Endothelial cell of umbilical vein (primary cell): ENCODE measurements at regions not wholly inside any gene's neighbourhood (a gene's known extent, or its start where the extent isn't known, plus 50 kb on each side); places are given as distances from the start of the nearest gene placed in this dataset.

Experiments
- BruUV-seq: library from RNA; stranded (reverse); fragments of 400-500 nt; replicated peaks from 2 replicates; lab custom pipeline; 2021; lab: Mats Ljungman, UMichigan
- CTCF ChIA-PET: fragments of 300-600, 350-600 bp; sonication (Branson Sonifier 250); formaldehyde crosslinking; loops from one replicate; lab custom pipeline; 2021; ENCODE audit warnings: antibody characterized with exemption, inconsistent platforms; lab: Charles Lee
- POLR2A ChIA-PET: fragments of 300-600, 350-600 bp; sonication (Branson Sonifier 250); formaldehyde crosslinking; loops from one replicate; lab custom pipeline; 2021; ENCODE audit warnings: antibody characterized with exemption, inconsistent platforms; lab: Charles Lee
- DNase-seq: peaks from one replicate; pipeline ENCODE4 v3.0.0-alpha.2; 2011; ENCODE audit warnings: low read depth, low spot score
- FAIRE-seq: peaks from 2 replicates; lab custom pipeline; 2011; peaks lifted over from hg19 to GRCh38; lab: Jason Lieb, UNC
- H2AFZ ChIP-seq: 2 replicates; pipeline ENCODE4 v1.6.0; 2012; ENCODE audit warnings: low read depth, low read length, control low read depth, inconsistent platforms
- H3K27ac ChIP-seq: 2 replicates; pipeline ENCODE4 v1.5.1; 2011; ENCODE audit warnings: low read depth, mild to moderate bottlenecking, control low read depth, low read length, moderate library complexity; ENCODE audit not compliant: insufficient read depth
- H3K27me3 ChIP-seq, 2 experiments: 2 replicates each; pipeline versions ENCODE4 v1.6.0 to v1.6.1; 2011; ENCODE audit warnings: low read length in 2 of 2, mixed read lengths in 1 of 2; ENCODE audit not compliant: control insufficient read depth in 2 of 2, insufficient read depth in 2 of 2
- H3K36me3 ChIP-seq, 2 experiments: 2 replicates in 1 of 2; 3 replicates in 1 of 2; pipeline ENCODE4 v1.5.1; 2011; ENCODE audit warnings: low read length in 2 of 2, mild to moderate bottlenecking in 1 of 2, moderate library complexity in 1 of 2; ENCODE audit not compliant: control insufficient read depth in 2 of 2, insufficient read depth in 2 of 2; ENCODE audit errors: extremely low read depth in 1 of 2
- H3K4me1 ChIP-seq: 3 replicates; pipeline ENCODE4 v1.5.1; 2011; ENCODE audit warnings: mild to moderate bottlenecking, low read length; ENCODE audit not compliant: control insufficient read depth, insufficient read depth; ENCODE audit errors: extremely low read depth
- H3K4me2 ChIP-seq: 2 replicates; pipeline ENCODE4 v1.6.1; 2011; ENCODE audit warnings: low read length, control low read depth, mixed read lengths; ENCODE audit not compliant: insufficient read depth
- H3K4me3 ChIP-seq, 3 experiments: fragments of 200-600 bp in 1 of 3; sonication (generic), shearing (Covaris generic) in 1 of 3; replicated peaks in 1 of 3; 2 replicates each; pipeline ENCODE4 v1.5.1; 2011 to 2016; ENCODE audit warnings: control low read depth in 3 of 3, low read length in 3 of 3, mild to moderate bottlenecking in 2 of 3, inconsistent platforms in 1 of 3, low read depth in 1 of 3, moderate library complexity in 1 of 3; ENCODE audit not compliant: insufficient read depth in 1 of 3
- H3K79me2 ChIP-seq: 2 replicates; pipeline ENCODE4 v1.6.0; 2012; ENCODE audit warnings: low read length, inconsistent platforms; ENCODE audit not compliant: control insufficient read depth, insufficient read depth
- H3K9ac ChIP-seq: replicated peaks from 2 replicates; pipeline ENCODE3; 2011; ENCODE audit warnings: low read length, control low read depth; ENCODE audit not compliant: insufficient read depth; ENCODE audit errors: extremely low read depth
- H3K9me1 ChIP-seq: replicated peaks from 3 replicates; pipeline ENCODE4 v1.6.0; 2011; ENCODE audit warnings: mild to moderate bottlenecking, low read length; ENCODE audit not compliant: control insufficient read depth, insufficient read depth; ENCODE audit errors: extremely low read depth
- H3K9me3 ChIP-seq: replicated peaks from 2 replicates; pipeline ENCODE4 v1.5.1; 2012; ENCODE audit warnings: low read length, inconsistent platforms; ENCODE audit not compliant: control insufficient read depth, insufficient read depth
- H4K20me1 ChIP-seq: replicated peaks from 2 replicates; pipeline ENCODE3; 2011; ENCODE audit warnings: mild to moderate bottlenecking, low read length; ENCODE audit not compliant: control insufficient read depth, insufficient read depth; ENCODE audit errors: extremely low read depth
- EZH2 ChIP-seq: IDR thresholded peaks from 2 replicates; pipeline ENCODE4 v1.6.1; 2012; ENCODE audit warnings: borderline replicate concordance, low read depth, mild to moderate bottlenecking, moderate library complexity, low read length, inconsistent platforms; ENCODE audit not compliant: severe bottlenecking
- FOS ChIP-seq: IDR thresholded peaks from 2 replicates; pipeline ENCODE4 v1.6.1; 2011; ENCODE audit warnings: mild to moderate bottlenecking, low read length, moderate library complexity, borderline replicate concordance; ENCODE audit not compliant: insufficient read depth
- GATA2 ChIP-seq: IDR thresholded peaks from 2 replicates; pipeline ENCODE4 v1.7.0; 2011; ENCODE audit warnings: low read depth, mild to moderate bottlenecking, moderate library complexity, mixed read lengths, low read length; ENCODE audit not compliant: insufficient read length, insufficient read depth
- JUN ChIP-seq: IDR thresholded peaks from 2 replicates; pipeline ENCODE4 v1.6.1; 2011; ENCODE audit warnings: borderline replicate concordance, low read depth; ENCODE audit not compliant: insufficient read length, insufficient read depth
- MYC ChIP-seq: IDR thresholded peaks from one replicate; pipeline ENCODE4 v1.6.1; 2011; ENCODE audit warnings: mild to moderate bottlenecking, low read depth, low read length
- POLR2A ChIP-seq: IDR thresholded peaks from 2 replicates; pipeline ENCODE4 v1.6.1; 2012; ENCODE audit warnings: low read depth, mild to moderate bottlenecking, control low read depth, low read length
- POLR2AphosphoS5 ChIP-seq: IDR thresholded peaks from 2 replicates; pipeline ENCODE4 v1.6.1; 2012; ENCODE audit warnings: low read depth, mild to moderate bottlenecking, control low read depth, low read length, moderate library complexity; ENCODE audit not compliant: insufficient read depth
- dilution Hi-C: fragments of 300-500 bp; cut with MboI; formaldehyde crosslinking; loops from one replicate; pipeline ENCODE4 v1.15.0; 2019; ENCODE audit warnings: low sequenced_read_pairs; ENCODE audit not compliant: extremely low pct_ligation_motif_present
- intact Hi-C: fragments of 100-400 bp; cut with micrococcal nuclease; formaldehyde crosslinking; loops from one replicate; pipeline ENCODE4 v1.10.0; 2022
- TF ChIP-seq, protein P1 (sequence below): IDR thresholded peaks from 2 replicates; pipeline ENCODE4 v1.6.1; 2011; ENCODE audit not compliant: insufficient read depth, insufficient read length
- TF ChIP-seq, protein P2 (sequence below), 2 donors: IDR thresholded peaks; 1 replicate in 1 of 2; 2 replicates in 1 of 2; pipeline ENCODE4 v1.5.1; 2011; ENCODE audit warnings: low read length in 2 of 2, mild to moderate bottlenecking in 2 of 2, moderate library complexity in 2 of 2, control low read depth in 1 of 2, inconsistent platforms in 1 of 2, low read depth in 1 of 2; ENCODE audit not compliant: insufficient read depth in 1 of 2; ENCODE audit errors: extremely low read depth in 1 of 2

DNA sequence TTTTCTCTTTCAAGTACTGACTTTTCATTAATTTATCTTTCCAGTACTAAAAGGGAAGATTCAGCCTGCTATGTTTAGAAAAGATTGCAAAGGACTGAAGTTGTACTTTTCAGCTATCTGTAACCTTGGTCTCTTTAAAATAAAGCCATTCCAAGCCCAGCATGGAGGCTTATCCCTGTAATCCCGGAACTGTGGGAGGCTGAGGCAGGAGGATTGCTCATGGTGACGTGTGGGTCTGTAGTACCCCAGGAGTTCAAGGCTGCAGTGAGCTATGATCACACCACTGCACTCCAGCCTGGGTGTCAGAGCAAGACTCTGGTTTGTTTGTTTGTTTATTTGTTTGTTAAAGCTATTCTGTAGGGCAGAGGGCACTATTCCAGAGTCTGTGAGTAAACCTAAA is 50.6 kb upstream of the TMEM170B start:
- H2AFZ ChIP-seq: no peak overlapping the region
- no peak for DNase-seq
- no peaks in the 10 kb centered on the region for H3K36me3 ChIP-seq
- FAIRE-seq: no peak
- H3K4me1 ChIP-seq: no peaks in the 10 kb centered on the region
- no TSS peak for BruUV-seq
- H4K20me1 ChIP-seq: no peaks in the 10 kb centered on the region
- TF ChIP-seq POLR2AphosphoS5 (no peak), FOS (no peak), POLR2A (no peak), JUN (no peak), GATA2 (no peak), EZH2 (no peak), MYC (no peak)
- TF ChIP-seq, protein P1, sequence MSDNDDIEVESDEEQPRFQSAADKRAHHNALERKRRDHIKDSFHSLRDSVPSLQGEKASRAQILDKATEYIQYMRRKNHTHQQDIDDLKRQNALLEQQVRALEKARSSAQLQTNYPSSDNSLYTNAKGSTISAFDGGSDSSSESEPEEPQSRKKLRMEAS: no peak
- TF ChIP-seq, protein P2, sequence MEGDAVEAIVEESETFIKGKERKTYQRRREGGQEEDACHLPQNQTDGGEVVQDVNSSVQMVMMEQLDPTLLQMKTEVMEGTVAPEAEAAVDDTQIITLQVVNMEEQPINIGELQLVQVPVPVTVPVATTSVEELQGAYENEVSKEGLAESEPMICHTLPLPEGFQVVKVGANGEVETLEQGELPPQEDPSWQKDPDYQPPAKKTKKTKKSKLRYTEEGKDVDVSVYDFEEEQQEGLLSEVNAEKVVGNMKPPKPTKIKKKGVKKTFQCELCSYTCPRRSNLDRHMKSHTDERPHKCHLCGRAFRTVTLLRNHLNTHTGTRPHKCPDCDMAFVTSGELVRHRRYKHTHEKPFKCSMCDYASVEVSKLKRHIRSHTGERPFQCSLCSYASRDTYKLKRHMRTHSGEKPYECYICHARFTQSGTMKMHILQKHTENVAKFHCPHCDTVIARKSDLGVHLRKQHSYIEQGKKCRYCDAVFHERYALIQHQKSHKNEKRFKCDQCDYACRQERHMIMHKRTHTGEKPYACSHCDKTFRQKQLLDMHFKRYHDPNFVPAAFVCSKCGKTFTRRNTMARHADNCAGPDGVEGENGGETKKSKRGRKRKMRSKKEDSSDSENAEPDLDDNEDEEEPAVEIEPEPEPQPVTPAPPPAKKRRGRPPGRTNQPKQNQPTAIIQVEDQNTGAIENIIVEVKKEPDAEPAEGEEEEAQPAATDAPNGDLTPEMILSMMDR (IDR thresholded peaks at IDR 0.05; ENCODE audit: extremely low read depth in 1 of 2, insufficient read depth in 1 of 2, low read depth in 1 of 2, low read length in 2 of 2): no peak
- no peaks in the 10 kb centered on the region for H3K9me1 ChIP-seq
- CTCF ChIA-PET: no interaction called here
- POLR2A ChIA-PET: no interaction called here
- H3K79me2 ChIP-seq: no peaks in the 10 kb centered on the region
- no peak overlapping the region for H3K4me3 ChIP-seq
- no peaks in the 10 kb centered on the region for H3K27me3 ChIP-seq
- intact Hi-C loops: no loop called here
- dilution Hi-C loops: loop anchor here (25.0 kb wide), 1 partner anchor 350 kb away; no protein-coding TSS in a partner anchor
- H3K4me2 ChIP-seq: no peak overlapping the region
- no peak overlapping the region for H3K9ac ChIP-seq
- no peaks in the 10 kb centered on the region for H3K9me3 ChIP-seq
- H3K27ac ChIP-seq: no peak overlapping the region
